Fibroblast of mammary gland (primary cell): ENCODE measurements at regions not wholly inside any gene's neighbourhood (a gene's known extent, or its start where the extent isn't known, plus 50 kb on each side); places are given as distances from the start of the nearest gene placed in this dataset.

ENCODE experiments used
- DNase-seq: peaks from one replicate; pipeline ENCODE4 v3.0.0-alpha.2; 2010; ENCODE audit warnings: low read depth
- H3K4me3 ChIP-seq: 2 replicates; pipeline ENCODE4 v1.5.1; 2011; ENCODE audit warnings: low read depth, mild to moderate bottlenecking, low read length, moderate library complexity; ENCODE audit not compliant: control insufficient read depth
- CTCF ChIP-seq: conservative IDR thresholded peaks from 2 replicates; pipeline ENCODE4 v1.5.1; 2011; ENCODE audit warnings: low read depth, low read length, inconsistent platforms; ENCODE audit not compliant: control insufficient read depth, insufficient read depth

GRCh38 chr6:12648171-12648570, 68.4 kb upstream of the PHACTR1 start:
- H3K4me3 ChIP-seq, result no peak overlapping the region
- TF ChIP-seq CTCF, result no peak

GRCh38 chr6:12649325-12649724, 67.2 kb upstream of the PHACTR1 start:
- TF ChIP-seq CTCF, result no peak
- H3K4me3 ChIP-seq, result no peak overlapping the region
- DNase-seq, result no peak

More at GRCh38 chr6:12648171-12648570, 68.4 kb upstream of the PHACTR1 start:
- no peak for DNase-seq

GRCh38 chr6:12653486-12653885, 63.1 kb upstream of the PHACTR1 start:
- H3K4me3 ChIP-seq, result no peak overlapping the region
- no peak for DNase-seq
- no peak for TF ChIP-seq CTCF

GRCh38 chr6:12654107-12654506, 62.5 kb upstream of the PHACTR1 start:
- no peak for TF ChIP-seq CTCF
- H3K4me3 ChIP-seq, result no peak overlapping the region
- no peak for DNase-seq

GRCh38 chr6:12654514-12654913, 62.1 kb upstream of the PHACTR1 start:
- TF ChIP-seq CTCF, result no peak
- H3K4me3 ChIP-seq, result no peak overlapping the region

GRCh38 chr6:12656906-12657305, 59.7 kb upstream of the PHACTR1 start:
- TF ChIP-seq CTCF, result no peak
- no peak overlapping the region for H3K4me3 ChIP-seq
- no peak for DNase-seq

More at GRCh38 chr6:12654514-12654913, 62.1 kb upstream of the PHACTR1 start:
- DNase-seq, result no peak

GRCh38 chr6:12657884-12658283, 58.7 kb upstream of the PHACTR1 start:
- DNase-seq, result no peak
- H3K4me3 ChIP-seq, result no peak overlapping the region
- no peak for TF ChIP-seq CTCF
